Osteoblast (primary cell): ENCODE measurements at regions not wholly inside any gene's neighbourhood (a gene's known extent, or its start where the extent isn't known, plus 50 kb on each side); places are given as distances from the start of the nearest gene placed in this dataset.

Experiments used
- DNase-seq: peaks from one replicate; pipeline ENCODE4 v3.0.0; 2011; ENCODE audit warnings: low spot score, mixed read lengths; ENCODE audit not compliant: insufficient read length; ENCODE audit errors: missing footprints
- H2AFZ ChIP-seq: 2 replicates; pipeline ENCODE4 v1.6.0; 2011; ENCODE audit warnings: mild to moderate bottlenecking, low read length
- H3K27ac ChIP-seq: 2 replicates; pipeline ENCODE4 v1.5.1; 2011; ENCODE audit warnings: mild to moderate bottlenecking, low read depth, low read length, moderate library complexity
- H3K27me3 ChIP-seq: 2 replicates; pipeline ENCODE4 v1.6.0; 2012; ENCODE audit warnings: mild to moderate bottlenecking, control low read depth, inconsistent platforms, low read length, moderate library complexity; ENCODE audit not compliant: insufficient read depth
- H3K36me3 ChIP-seq: 2 replicates; pipeline ENCODE4 v1.5.1; 2011; ENCODE audit warnings: mild to moderate bottlenecking, low read length, control low read depth, moderate library complexity; ENCODE audit not compliant: insufficient read depth
- H3K4me1 ChIP-seq: 2 replicates; pipeline ENCODE4 v1.5.1; 2011; ENCODE audit warnings: mild to moderate bottlenecking, low read length, control low read depth, moderate library complexity; ENCODE audit not compliant: insufficient read depth
- H3K4me2 ChIP-seq: 2 replicates; pipeline ENCODE4 v1.6.0; 2011; ENCODE audit warnings: mild to moderate bottlenecking, low read length; ENCODE audit not compliant: insufficient read depth
- H3K4me3 ChIP-seq: fragments of 200-600 bp; sonication (generic); 3 replicates; pipeline ENCODE4 v1.5.1; 2012; ENCODE audit warnings: mild to moderate bottlenecking, low read length, inconsistent platforms; ENCODE audit not compliant: insufficient read depth
- H3K79me2 ChIP-seq: 2 replicates; pipeline ENCODE4 v1.6.0; 2012; ENCODE audit warnings: mild to moderate bottlenecking, low read length, control low read depth, inconsistent platforms; ENCODE audit not compliant: insufficient read depth
- H3K9me3 ChIP-seq: 2 replicates; pipeline ENCODE4 v1.5.1; 2011; ENCODE audit warnings: low read depth, low read length, control low read depth
- H4K20me1 ChIP-seq: 2 replicates; pipeline ENCODE4 v1.6.0; 2012; ENCODE audit warnings: mild to moderate bottlenecking, low read length, control low read depth; ENCODE audit not compliant: insufficient read depth
- TF ChIP-seq, protein P1 (sequence below): IDR thresholded peaks from 2 replicates; pipeline ENCODE4 v1.5.1; 2011; ENCODE audit warnings: mild to moderate bottlenecking, low read depth, low read length, moderate library complexity; ENCODE audit errors: extremely low read depth

DNA sequence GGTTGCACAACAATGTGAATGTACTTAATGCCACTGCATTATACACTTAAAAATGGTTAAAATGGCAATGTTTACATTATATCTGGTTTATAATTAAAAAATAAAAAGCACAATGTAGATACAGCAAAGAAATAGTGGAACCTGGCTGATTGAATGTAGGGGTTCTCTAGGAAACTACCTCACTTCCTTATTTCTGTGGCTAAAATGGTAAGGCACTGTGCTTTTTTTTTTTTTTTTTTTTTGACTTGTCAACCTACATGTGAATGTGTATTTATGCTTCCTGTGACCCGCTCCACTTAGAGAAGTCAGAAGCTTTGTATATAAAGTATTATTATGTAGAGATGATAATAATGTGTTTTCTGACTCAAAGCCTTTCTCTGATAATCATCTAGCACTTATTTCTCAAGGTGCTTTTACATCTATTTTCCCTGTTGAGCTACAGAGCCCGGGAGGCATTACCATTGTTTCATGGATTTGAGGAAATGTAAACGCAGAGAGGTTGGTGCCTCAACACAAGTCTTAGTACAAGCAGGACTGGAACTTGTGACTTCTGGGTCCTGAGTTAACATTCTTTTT lies 55.0 kb downstream of the SOX4 start:
- Histone ChIP-seq H3K36me3 (no peaks in the 10 kb centered on the region), H3K4me3 (no peak overlapping the region), H4K20me1 (no peaks in the 10 kb centered on the region), H3K27me3 (no peaks in the 10 kb centered on the region), H3K4me1 (no peaks in the 10 kb centered on the region), H3K27ac (no peak overlapping the region), H2AFZ (no peak overlapping the region), H3K79me2 (no peaks in the 10 kb centered on the region), H3K4me2 (no peak overlapping the region), H3K9me3 (no peaks in the 10 kb centered on the region)
- TF ChIP-seq, protein P1, sequence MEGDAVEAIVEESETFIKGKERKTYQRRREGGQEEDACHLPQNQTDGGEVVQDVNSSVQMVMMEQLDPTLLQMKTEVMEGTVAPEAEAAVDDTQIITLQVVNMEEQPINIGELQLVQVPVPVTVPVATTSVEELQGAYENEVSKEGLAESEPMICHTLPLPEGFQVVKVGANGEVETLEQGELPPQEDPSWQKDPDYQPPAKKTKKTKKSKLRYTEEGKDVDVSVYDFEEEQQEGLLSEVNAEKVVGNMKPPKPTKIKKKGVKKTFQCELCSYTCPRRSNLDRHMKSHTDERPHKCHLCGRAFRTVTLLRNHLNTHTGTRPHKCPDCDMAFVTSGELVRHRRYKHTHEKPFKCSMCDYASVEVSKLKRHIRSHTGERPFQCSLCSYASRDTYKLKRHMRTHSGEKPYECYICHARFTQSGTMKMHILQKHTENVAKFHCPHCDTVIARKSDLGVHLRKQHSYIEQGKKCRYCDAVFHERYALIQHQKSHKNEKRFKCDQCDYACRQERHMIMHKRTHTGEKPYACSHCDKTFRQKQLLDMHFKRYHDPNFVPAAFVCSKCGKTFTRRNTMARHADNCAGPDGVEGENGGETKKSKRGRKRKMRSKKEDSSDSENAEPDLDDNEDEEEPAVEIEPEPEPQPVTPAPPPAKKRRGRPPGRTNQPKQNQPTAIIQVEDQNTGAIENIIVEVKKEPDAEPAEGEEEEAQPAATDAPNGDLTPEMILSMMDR, result no peak
- DNase-seq, result no peak

DNA sequence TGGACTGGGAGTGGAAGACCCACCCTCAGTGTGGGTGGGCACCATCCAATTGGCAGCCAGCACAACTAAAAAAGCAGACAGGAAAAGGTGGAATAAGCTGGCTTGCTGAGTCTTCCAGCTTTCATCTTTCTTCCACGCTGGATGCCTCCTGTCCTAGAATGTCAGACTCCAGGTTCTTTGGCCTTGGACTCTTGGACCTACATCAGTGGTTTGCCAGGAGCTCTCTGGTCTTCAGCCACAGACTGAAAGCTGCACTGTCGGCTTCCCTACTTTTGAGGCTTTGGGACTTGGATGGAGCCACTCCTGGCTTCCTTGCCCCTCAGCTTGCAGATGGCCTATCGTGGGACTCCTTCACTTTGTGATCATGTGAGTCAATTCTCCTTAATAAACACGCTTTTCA lies 59.8 kb downstream of the SOX4 start:
- H3K36me3 ChIP-seq, result no peaks in the 10 kb centered on the region
- H3K79me2 ChIP-seq, result no peaks in the 10 kb centered on the region
- H3K4me1 ChIP-seq, result no peaks in the 10 kb centered on the region
- H3K4me3 ChIP-seq, result no peak overlapping the region
- no peak overlapping the region for H2AFZ ChIP-seq
- no peaks in the 10 kb centered on the region for H3K27me3 ChIP-seq
- H3K4me2 ChIP-seq, result no peak overlapping the region
- TF ChIP-seq, protein P1, result no peak
- H4K20me1 ChIP-seq, result no peaks in the 10 kb centered on the region
- no peak overlapping the region for H3K27ac ChIP-seq
- DNase-seq, result no peak
- H3K9me3 ChIP-seq, result no peaks in the 10 kb centered on the region

DNA sequence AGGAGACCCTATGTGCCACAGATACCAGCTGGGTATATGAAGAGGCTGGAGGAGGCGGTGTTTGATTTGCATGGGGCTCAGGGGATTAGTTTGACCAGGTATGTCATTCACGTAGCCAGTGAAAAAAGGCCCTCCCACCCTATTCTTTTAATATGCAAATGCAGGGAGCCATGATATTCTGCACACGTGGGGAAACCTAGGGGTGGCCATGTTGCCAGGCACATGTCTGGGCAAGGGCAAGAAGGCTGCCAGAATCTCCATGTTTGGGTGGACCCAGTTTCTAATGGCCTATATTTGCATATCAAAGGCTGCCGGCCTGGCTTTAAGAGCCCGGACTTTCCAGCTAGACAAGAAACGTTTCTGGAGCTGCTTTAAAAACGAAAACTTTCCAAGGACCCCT lies 60.4 kb downstream of the SOX4 start:
- no peaks in the 10 kb centered on the region for H3K36me3 ChIP-seq

DNA sequence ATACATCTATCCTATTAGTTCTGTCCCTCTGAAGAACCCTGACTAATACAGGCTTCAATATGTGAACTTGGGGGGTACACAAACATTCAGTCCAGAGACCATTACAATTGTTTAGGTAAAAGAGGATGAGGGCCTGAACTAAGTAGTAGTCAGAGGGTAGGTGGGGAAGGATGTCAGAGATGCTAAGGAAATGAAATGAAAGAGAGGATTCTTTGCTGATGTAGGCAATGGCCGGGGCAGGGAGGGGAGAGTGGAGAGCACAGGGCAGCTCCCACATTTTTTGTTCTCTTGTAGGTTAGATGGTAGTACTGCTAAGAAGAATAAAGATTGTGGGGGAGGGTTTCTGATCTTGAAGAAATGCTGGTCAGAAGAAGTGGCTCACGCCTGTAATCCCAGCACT lies 60.8 kb downstream of the SOX4 start:
- Histone ChIP-seq H3K4me1 (no peaks in the 10 kb centered on the region), H3K79me2 (no peaks in the 10 kb centered on the region), H3K36me3 (no peaks in the 10 kb centered on the region), H4K20me1 (no peaks in the 10 kb centered on the region), H3K27me3 (no peaks in the 10 kb centered on the region), H3K4me3 (no peak overlapping the region), H3K9me3 (no peaks in the 10 kb centered on the region), H3K4me2 (no peak overlapping the region), H3K27ac (no peak overlapping the region), H2AFZ (no peak overlapping the region)
- no peak for DNase-seq
- TF ChIP-seq, protein P1, result no peak

More for the DNA sequence above, 60.4 kb downstream of the SOX4 start:
- Histone ChIP-seq H3K4me2 (no peak overlapping the region), H3K27me3 (no peaks in the 10 kb centered on the region), H3K4me3 (no peak overlapping the region), H3K4me1 (no peaks in the 10 kb centered on the region), H2AFZ (no peak overlapping the region), H4K20me1 (no peaks in the 10 kb centered on the region), H3K9me3 (no peaks in the 10 kb centered on the region), H3K79me2 (no peaks in the 10 kb centered on the region), H3K27ac (no peak overlapping the region)
- DNase-seq, result no peak
- TF ChIP-seq, protein P1, result no peak
